NCI-H2227 (cell line): ENCODE measurements at regions not wholly inside any gene's neighbourhood (a gene's known extent, or its start where the extent isn't known, plus 50 kb on each side); places are given as distances from the start of the nearest gene placed in this dataset.
"Not testable (repeated sequence)": the region's sequence is repeated elsewhere in the genome, so short reads cannot be mapped to it uniquely, and the experiment has no call there.

ENCODE experiments used
- DNase-seq: peaks from one replicate; lab custom pipeline; 2025; ENCODE audit not compliant: unreplicated experiment; lab: John Stamatoyannopoulos, UW

- DNase-seq = no peak
Observed at GRCh38 chr6:170067181-170067641, 223.7 kb downstream of the DLL1 start.

- no peak for DNase-seq
Observed at GRCh38 chr6:170066679-170067078, 224.2 kb downstream of the DLL1 start.

GRCh38 chr6:170063851-170064602 lies 226.9 kb downstream of the DLL1 start:
- no peak for DNase-seq

GRCh38 chr6:170063431-170063830 lies 227.4 kb downstream of the DLL1 start:
- DNase-seq = no peak

- no peak for DNase-seq
Observed at GRCh38 chr6:170062915-170063241, 228.0 kb downstream of the DLL1 start.

GRCh38 chr6:170062209-170062914 lies 228.5 kb downstream of the DLL1 start:
- no peak for DNase-seq

GRCh38 chr6:170058878-170059485 lies 231.9 kb downstream of the DLL1 start:
- DNase-seq = no peak

- no peak for DNase-seq
Observed at GRCh38 chr6:170057961-170058877, 232.7 kb downstream of the DLL1 start.

GRCh38 chr6:170057034-170057734 lies 233.7 kb downstream of the DLL1 start:
- no peak for DNase-seq

- DNase-seq = no peak
Observed at GRCh38 chr6:170056278-170056711, 234.6 kb downstream of the DLL1 start.

- not testable (repeated sequence) for DNase-seq
Observed at GRCh38 chr6:170055797-170056196, 235.1 kb downstream of the DLL1 start.

- DNase-seq = no peak
Observed at GRCh38 chr6:170053966-170054661, 236.8 kb downstream of the DLL1 start.

- no peak for DNase-seq
Observed at GRCh38 chr6:170052991-170053821, 237.7 kb downstream of the DLL1 start.

GRCh38 chr6:170051229-170052172 lies 239.4 kb downstream of the DLL1 start:
- no peak for DNase-seq

- DNase-seq = no peak
Observed at GRCh38 chr6:170050591-170051041, 240.3 kb downstream of the DLL1 start.

GRCh38 chr6:170049641-170050561 lies 241.0 kb downstream of the DLL1 start:
- DNase-seq = no peak
